ENCODE measurements at regions not wholly inside any gene's neighbourhood (a gene's known extent, or its start where the extent isn't known, plus 50 kb on each side); places are given as distances from the start of the nearest gene placed in this dataset.

DNA sequence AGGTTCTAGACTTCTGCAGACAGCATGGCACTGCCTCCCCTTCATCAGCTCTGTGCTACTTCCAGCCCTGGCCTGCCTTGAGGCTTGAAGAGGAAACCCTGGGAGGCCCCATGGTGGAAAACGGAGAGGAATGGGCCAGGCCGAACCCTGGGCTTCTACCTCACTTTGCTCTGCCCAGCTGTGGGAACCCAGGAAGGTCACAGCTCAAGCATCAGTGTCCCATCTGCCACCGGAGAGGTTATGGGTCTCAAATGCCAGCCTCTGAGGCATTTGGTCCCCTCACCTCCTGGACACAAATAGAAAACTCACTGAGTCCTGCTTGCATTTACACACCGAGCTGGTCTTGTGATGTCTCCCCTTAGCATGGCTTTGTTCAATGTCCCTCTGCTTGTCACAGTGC is 80.1 kb upstream of the ALDH1B1 start:
- DNase-seq = no peak

DNA sequence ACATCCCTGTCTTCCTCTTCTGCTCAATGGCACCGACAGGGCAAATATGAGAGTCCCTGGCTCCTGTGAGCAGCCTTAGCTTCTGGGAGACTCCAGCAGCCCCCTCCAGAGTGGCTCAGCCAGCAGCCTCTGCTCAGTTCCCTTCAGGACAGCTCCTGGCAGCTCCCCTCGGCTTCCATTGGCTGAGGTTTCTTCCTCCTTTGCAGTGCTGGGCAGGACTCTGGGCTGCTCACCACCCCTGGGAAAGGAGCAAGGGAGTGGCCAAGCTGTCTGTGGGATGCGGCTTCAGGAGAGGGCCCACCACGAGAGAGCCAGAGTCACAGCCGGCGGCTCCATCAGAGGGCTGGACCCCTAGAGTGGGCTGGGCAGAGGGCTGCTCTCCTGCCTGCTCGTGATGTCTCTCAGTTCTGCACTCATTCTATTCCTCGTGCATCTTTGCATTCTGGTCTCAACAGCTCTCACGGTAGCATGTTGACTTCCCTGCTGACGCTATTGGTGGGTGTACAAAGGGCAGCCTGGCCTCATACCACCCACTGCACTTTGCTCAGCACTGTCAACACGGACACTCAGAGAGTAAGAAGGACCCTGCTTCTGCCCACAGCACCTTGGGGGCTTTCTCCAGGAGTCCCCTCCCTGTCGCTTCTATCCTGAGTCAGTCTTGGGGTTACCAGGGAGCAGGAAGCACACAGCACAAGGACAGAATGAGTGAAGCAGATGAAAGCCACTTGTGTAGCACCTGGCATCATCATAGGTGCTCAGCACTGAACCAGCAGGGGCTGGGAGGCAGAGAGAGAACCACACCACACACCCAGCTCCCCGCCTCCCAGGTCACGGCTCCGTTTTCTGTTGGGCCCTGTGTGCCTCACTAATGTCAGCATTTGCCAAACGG is 80.9 kb upstream of the ALDH1B1 start:
- DNase-seq = no peak

DNA sequence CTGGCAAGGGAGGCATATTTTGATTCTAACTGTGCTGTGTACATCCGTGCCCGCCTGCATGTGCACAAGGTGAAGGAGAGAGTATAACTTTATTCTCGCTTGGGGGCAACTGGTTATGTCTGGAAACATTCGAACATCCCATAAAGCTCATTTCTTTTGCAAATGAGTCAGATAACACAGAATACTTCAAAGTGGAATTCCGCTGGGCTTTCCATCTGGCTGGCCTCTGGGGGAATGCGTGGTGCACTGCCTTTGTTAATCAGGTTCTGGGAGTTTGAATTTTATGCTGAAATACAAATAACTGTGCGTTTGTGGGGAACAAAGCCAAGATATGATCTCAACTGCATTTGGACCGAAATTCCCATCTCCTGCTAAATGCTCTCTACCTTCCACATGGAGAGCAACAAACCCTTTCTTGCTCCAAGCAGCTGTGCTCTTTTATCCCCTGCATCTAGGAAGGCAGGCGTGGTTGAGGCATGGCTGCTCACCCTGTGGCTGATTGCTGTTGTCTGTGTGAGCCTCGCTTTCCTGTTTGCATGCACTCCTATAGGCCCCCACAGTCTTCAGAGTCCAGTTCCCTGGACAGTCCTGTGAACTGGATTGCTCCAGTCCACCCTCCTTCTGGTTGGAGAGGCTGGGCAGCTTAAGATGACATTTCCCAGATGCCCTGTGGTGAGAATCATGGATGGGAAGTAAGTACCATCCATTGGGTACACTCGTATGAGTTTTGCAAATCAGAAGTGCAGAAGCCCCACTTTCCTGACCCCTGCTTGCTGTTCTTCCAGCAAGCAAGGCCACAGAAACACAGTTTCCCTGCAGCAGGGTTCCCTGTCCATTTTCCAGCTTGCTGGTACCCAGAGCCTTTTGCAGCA is 82.9 kb upstream of the ALDH1B1 start:
- no peak for DNase-seq

GRCh38 chr9:38308136-38308535 is 84.4 kb upstream of the ALDH1B1 start:
- no peak for DNase-seq

- no peak for DNase-seq
Measured at GRCh38 chr9:38306899-38307298, 85.6 kb upstream of the ALDH1B1 start.

DNA sequence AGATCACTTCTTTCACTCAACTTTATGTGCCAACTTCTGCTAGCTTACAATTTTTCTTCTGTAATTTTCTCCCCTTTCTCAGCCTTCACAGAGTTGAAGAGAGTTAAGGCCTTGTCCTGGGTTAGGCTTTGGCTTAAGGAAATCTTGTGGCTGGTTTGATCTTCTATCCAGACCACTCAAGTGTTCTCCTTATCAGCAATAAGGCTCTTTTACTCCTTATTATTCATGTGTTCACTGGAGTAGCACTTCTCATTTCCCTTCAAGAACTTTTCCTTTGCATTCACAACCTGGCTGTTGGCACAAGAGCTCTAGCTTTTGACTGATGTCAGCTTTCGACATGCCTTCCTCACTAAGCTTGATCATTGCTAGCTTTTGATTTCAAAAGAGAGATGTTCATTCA is 86.9 kb upstream of the ALDH1B1 start:
- DNase-seq = no peak

DNA sequence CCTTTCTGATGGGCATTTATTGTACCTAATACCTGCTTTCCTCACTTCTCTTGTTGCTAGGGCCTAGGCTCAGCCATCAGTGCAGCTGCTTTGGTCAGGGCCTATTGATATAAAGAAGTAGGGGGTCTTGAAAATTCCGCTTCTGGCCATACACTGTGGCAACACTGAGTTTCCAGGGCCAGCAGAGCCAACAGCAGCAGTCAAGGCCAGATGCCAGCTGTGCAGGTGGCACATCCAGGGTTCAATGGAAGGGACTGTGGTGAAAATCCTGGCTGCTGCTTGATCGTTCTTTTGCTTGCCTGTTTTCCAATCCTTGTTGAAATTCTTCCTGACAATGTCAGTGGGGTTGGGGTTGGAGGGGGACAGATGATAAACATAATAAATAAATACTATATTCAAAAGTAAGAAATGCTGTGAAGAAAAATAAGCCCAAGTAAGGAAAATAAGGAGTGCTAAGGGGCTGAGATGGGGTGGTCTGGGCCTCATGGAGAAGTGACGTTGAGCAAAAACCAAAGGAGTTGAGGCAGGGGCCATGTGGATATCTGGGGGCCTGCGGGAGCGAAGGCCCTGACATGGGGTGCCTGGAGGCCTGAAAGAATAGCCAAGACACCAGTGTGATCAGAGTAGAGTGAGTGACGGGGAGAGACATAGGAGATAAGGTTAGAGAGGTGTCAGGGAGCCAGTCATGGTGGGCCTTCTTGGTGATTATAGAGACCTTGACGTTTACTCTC is 91.0 kb upstream of the ALDH1B1 start:
- no peak for DNase-seq

- DNase-seq = no peak
Measured at GRCh38 chr9:38299856-38300255, 92.6 kb upstream of the ALDH1B1 start.

- DNase-seq = no peak
Measured at GRCh38 chr9:38298904-38299303, 93.6 kb upstream of the ALDH1B1 start.

DNA sequence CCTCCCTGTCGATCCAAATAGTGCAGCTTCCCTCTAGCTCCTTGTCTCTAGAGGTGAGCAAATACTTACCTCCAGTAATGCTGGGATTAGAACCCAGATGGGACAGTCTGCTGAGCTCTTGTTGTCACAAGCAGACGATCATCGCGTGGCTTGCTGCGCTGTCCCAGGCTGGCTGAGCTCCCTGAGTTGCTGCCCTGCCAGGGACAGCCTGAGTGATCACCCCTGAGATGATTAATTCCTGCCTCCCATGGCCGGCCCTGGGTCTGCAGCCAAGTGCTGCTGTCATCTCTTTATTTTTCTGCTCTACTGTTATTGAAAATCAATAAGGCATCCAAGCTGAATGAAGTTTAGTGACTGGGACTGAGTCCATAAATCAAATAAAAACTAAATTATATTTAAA is 94.0 kb upstream of the ALDH1B1 start:
- no peak for DNase-seq

- no peak for DNase-seq
Measured at GRCh38 chr9:38296807-38297206, 95.7 kb upstream of the ALDH1B1 start.

GRCh38 chr9:38295764-38296163 is 96.7 kb upstream of the ALDH1B1 start:
- DNase-seq = no peak

DNA sequence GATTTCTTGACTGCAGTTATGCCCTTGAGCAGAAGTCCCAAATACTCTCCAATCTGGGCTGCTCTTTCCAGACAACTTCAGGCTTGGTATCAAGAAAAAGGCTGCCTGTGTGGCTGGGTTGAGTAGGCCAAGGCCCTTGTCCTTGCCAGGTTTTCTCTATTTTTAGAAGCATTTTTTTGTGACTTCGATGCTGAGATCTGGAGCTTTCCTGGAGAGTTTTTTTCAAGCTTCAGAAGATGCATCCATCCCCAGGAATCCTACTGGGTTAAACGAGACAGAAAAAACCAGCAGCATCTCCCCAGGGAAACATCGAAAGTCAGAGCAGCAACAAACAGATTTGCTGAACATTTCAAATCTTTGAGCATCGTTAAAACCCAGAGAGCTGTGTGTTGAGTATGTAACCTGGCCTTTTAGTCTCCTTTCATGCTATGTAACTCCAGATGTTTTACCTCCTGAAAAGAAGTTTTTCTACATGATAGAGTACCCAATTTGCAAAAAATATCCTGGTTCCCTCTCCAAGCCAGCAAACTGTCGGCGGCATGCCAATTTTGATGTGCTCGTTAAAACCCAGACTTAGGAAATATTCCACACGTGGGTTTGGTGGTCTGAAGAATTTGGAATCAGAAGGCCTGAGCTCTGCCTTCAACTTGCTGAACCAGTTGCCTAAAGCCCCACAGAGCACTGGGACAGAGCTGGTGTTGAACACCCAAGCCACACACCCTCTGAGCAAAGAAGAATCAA is 98.1 kb upstream of the ALDH1B1 start:
- DNase-seq = no peak

GRCh38 chr9:38293022-38293421 is 99.5 kb upstream of the ALDH1B1 start:
- DNase-seq = no peak

DNA sequence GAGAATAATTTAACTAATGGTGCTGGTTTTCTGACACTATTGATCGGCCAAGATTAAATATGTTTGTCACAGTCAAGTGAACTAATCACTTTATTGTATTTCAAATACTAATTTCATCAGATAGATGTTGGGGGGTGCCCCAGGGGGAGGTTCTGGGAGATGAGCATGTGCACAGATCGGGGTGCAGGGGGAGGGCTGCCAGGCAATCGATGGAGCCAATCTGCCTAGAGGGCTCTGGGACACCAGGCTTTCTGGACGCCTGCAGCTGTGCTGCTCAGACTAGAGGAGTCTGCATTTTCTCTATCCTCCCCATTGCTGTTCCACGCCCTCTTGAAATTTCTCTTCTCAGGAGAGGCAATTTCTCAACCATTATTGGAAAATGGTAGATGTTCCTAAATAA is 100.0 kb upstream of the ALDH1B1 start:
- DNase-seq = no peak

DNA sequence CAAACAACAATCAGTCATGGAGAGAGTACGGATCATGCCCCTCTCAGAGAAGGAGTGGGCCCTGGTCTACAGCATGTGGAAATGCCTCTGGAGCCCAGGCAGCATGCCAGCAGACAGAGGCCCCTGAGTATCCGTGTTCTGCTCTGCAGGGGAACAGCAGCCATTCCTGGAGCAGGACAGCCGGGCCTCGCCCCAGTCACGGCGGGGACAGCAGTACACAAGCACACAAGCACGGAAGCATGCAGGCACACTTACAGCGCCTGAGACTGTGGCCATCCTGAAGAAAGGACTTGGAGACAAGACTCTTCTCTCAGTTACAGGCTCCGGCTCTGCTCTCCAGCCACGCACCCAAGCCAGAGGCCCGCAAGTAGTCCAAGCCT is 102.6 kb upstream of the ALDH1B1 start:
- no peak for DNase-seq

DNA sequence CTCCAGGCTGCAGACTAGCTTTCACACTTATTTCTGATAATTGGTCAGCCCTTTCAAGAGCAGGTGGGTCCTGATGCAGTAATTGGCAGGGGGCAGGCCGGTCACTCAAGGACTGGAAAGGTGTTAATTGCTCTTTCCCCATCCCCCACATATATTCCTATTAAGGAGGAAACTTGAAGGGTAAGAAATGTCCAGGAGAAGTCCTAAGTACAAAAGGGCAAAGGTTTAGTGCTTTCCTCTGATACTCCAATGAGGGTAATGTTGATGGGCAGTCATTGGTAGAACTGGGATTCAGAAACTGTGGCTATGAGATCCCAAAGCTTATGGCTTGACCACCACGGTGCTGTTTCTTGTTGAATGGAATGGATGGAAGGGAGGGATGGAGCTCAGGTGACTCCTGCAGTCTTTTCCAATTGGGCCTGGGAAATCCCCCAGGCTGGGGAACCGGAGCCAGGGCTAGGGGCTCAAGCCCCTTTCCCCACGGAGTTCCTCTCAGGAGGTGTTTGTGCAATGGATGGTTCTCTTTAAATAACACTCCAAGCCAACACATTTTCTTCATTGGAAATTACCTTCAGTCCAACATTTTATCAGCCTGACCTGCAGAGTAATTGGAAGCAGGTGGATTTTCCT is 103.2 kb upstream of the ALDH1B1 start:
- DNase-seq = no peak

DNA sequence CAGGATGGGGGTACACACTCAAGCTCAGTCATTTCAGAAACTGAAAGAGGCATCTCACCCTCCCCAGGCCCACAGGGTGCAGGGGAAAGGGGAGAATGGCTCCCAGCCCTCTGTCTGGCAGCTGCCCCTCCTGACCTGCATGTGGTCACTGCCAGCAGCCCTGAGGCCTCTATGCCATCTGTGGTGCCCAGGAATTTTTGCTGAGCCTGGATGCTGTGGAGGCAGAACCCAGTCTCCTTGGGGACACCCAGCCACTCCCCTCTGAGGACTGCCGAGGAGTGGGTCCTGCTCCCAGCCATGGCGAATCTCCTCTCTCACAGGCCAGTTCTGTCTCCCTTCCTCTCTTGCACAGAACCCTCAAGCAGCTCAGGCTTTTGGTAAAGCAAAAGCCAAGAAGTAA is 104.0 kb upstream of the ALDH1B1 start:
- no peak for DNase-seq

GRCh38 chr9:38287420-38287985 is 105.0 kb upstream of the ALDH1B1 start:
- no peak for DNase-seq

GRCh38 chr9:38286766-38287165 is 105.7 kb upstream of the ALDH1B1 start:
- no peak for DNase-seq

DNA sequence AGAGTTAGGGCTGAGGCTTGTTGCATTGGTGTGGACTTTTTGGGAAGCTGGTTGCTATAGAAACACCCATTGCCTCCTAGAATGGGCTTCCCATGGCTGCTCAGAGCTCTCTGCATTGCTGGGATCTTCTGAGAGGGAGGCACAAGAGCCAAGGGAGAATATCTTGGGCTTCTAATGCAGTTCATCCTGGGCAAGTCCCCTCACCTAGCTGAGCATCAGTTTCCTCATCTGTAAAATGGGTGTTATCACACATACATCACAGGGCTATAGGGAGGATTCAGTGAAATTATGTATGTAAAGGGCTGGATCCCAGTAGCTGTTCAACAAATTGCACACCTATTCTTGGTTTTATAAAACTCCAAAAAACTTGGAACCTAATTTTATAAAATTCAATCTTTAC is 106.1 kb upstream of the ALDH1B1 start:
- no peak for DNase-seq

DNA sequence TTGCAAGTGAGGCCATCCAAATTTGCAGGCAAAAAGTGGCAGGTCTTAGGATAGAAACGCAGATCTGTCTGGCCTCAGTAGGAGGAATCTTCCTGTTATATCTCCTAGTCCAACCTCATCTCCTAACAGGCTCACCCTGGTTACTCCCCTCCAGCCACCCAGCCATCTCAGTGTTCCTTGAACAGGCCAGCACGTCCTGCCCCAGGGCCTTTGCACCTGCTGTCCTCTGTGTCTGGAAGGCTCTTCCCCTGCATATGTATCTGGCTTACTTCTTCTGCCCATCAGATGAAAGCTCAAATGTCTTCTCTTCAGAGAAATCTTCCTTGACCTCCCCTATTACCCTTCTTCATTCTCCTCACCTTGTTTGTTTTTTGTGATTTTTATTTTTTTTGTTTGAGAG is 107.3 kb upstream of the ALDH1B1 start:
- no peak for DNase-seq

All from activated CD4-positive, alpha-beta T cell treated with anti-CD3 and anti-CD28 coated beads for 4 hours (primary cell).